Common myeloid progenitor, CD34-positive (primary cell): ENCODE measurements at regions not wholly inside any gene's neighbourhood (a gene's known extent, or its start where the extent isn't known, plus 50 kb on each side); places are given as distances from the start of the nearest gene placed in this dataset.

ENCODE experiments used
- CTCF ChIA-PET: fragments of 350-600 bp; sonication (Branson Sonifier 250); formaldehyde crosslinking; loops from one replicate; lab custom pipeline; 2021; ENCODE audit warnings: antibody characterized with exemption; lab: Charles Lee
- POLR2A ChIA-PET: fragments of 350-600 bp; sonication (Branson Sonifier 250); formaldehyde crosslinking; loops from one replicate; lab custom pipeline; 2021; ENCODE audit warnings: antibody characterized with exemption; lab: Charles Lee
- DNase-seq, 3 donors: peaks; one replicate each; pipeline versions ENCODE4 v3.0.0 to v3.0.0-alpha.2; 2013
- H3K27ac ChIP-seq, 2 experiments: 1 replicate in 1 of 2; 2 replicates in 1 of 2; pipeline ENCODE4 v1.7.0; 2013; ENCODE audit warnings: inconsistent platforms in 2 of 2, low read length in 2 of 2, mild to moderate bottlenecking in 2 of 2, low read depth in 1 of 2, moderate library complexity in 1 of 2; ENCODE audit not compliant: severe bottlenecking in 2 of 2, insufficient read depth in 1 of 2, poor library complexity in 1 of 2
- H3K27me3 ChIP-seq, 5 experiments: replicated peaks in 2 of 5; 1 replicate in 3 of 5; 2 replicates in 2 of 5; pipeline versions ENCODE4 v1.6.1 to v1.7.0; 2013; ENCODE audit warnings: low read length in 4 of 5, mild to moderate bottlenecking in 2 of 5, moderate library complexity in 2 of 5, inconsistent platforms in 1 of 5; ENCODE audit not compliant: insufficient read depth in 5 of 5, control insufficient read depth in 4 of 5
- H3K36me3 ChIP-seq, 4 experiments: 1 replicate in 2 of 4; 2 replicates in 2 of 4; pipeline versions ENCODE4 v1.6.1 to v1.7.0; 2013; ENCODE audit warnings: low read length in 3 of 4, control low read depth in 1 of 4, mild to moderate bottlenecking in 1 of 4; ENCODE audit not compliant: control insufficient read depth in 4 of 4, insufficient read depth in 4 of 4
- H3K4me1 ChIP-seq, 4 experiments: 1 replicate in 3 of 4; 2 replicates in 1 of 4; pipeline versions ENCODE4 v1.6.1 to v1.7.1; 2013; ENCODE audit warnings: low read length in 3 of 4, mild to moderate bottlenecking in 3 of 4, control low read depth in 1 of 4, inconsistent platforms in 1 of 4, moderate library complexity in 1 of 4; ENCODE audit not compliant: control insufficient read depth in 4 of 4, insufficient read depth in 4 of 4; ENCODE audit errors: control extremely low read depth in 1 of 4
- H3K4me3 ChIP-seq, 7 experiments: 1 replicate in 4 of 7; 2 replicates in 3 of 7; pipeline versions ENCODE4 v1.5.1 to v1.7.0; 2013; ENCODE audit warnings: mild to moderate bottlenecking in 7 of 7, low read length in 6 of 7, moderate library complexity in 6 of 7, inconsistent platforms in 2 of 7, low read depth in 2 of 7, control low read depth in 1 of 7; ENCODE audit not compliant: insufficient read depth in 4 of 7, control insufficient read depth in 1 of 7; ENCODE audit errors: extremely low read depth in 1 of 7
- H3K9me3 ChIP-seq, 5 experiments: 1 replicate in 4 of 5; 2 replicates in 1 of 5; pipeline versions ENCODE4 v1.6.1 to v1.7.1; 2013; ENCODE audit warnings: low read length in 4 of 5, mild to moderate bottlenecking in 2 of 5, inconsistent platforms in 1 of 5, low read depth in 1 of 5, moderate library complexity in 1 of 5; ENCODE audit not compliant: control insufficient read depth in 4 of 5, insufficient read depth in 2 of 5; ENCODE audit errors: control extremely low read depth in 1 of 5
- WGBS: methylation state at CpG from one replicate; pipeline ENCODE4 v1.1.5; 2013; ENCODE audit not compliant: insufficient coverage; 5-methylcytosine and 5-hydroxymethylcytosine counted together

- POLR2A ChIA-PET = no interaction called here
- peak overlapping the region; percentile 31 to 72 (median 42) for H3K4me3 ChIP-seq
Measured at GRCh38 chr2:199659207-199659606, 191.8 kb downstream of the FTCDNL1 start.

GRCh38 chr2:199646439-199646838 is 188.7 kb upstream of the SATB2 start:
- ChIA-PET CTCF (no interaction called here), POLR2A (no interaction called here)
- no peak for DNase-seq
- Histone ChIP-seq H3K36me3 (no peaks in the 10 kb centered on the region), H3K27ac (no peak overlapping the region), H3K4me1 (no peaks in the 10 kb centered on the region), H3K4me3 (no peak overlapping the region), H3K9me3 (no peaks in the 10 kb centered on the region), H3K27me3 (no peaks in the 10 kb centered on the region)
- no CpG with 5 or more reads among the region's 2 CpGs for WGBS

More at GRCh38 chr2:199659207-199659606, 191.8 kb downstream of the FTCDNL1 start:
- Histone ChIP-seq H3K4me1 (peaks cover 0 to 9% (median 3%) of the 10 kb centered on the region in 4 experiments), H3K27me3 (no peaks in the 10 kb centered on the region), H3K9me3 (peaks cover 0 to 6% (median 3%) of the 10 kb centered on the region in 5 experiments), H3K27ac (no peak overlapping the region), H3K36me3 (no peaks in the 10 kb centered on the region)
- under 1% methylated on average over 38 of the region's 39 CpGs for WGBS
- peak; percentile 65 to 80 (median 75) for DNase-seq
- CTCF ChIA-PET = no interaction called here

DNA sequence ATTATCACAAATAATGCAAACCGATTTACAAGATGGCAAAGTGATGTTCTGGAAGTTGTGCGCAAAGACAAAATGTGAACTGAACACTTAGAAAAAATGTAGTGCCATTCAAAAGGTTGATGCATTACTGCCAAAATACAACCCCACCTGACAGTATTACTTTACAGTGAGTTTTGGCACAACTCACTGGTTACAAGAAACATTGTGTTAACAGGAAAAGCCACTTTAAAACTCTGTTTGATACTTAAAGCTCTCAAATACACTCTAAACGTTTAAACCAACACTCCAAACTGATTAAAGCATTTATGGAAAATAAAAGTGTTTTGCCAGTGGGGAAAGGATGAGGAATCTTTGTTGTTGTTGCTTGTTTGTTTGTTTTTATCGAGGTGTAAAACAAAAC is 173.4 kb upstream of the SATB2 start:
- no peak for DNase-seq
- Histone ChIP-seq H3K27ac (no peak overlapping the region), H3K4me1 (no peaks in the 10 kb centered on the region), H3K27me3 (no peaks in the 10 kb centered on the region), H3K36me3 (no peaks in the 10 kb centered on the region), H3K9me3 (no peaks in the 10 kb centered on the region), H3K4me3 (no peak overlapping the region)
- POLR2A ChIA-PET = interaction anchor here (0.6 kb wide), 1 partner anchor 535 kb away, joined by 3 read pairs; no protein-coding TSS in a partner anchor
- WGBS = no CpG with 5 or more reads among the region's 4 CpGs
- CTCF ChIA-PET = no interaction called here

DNA sequence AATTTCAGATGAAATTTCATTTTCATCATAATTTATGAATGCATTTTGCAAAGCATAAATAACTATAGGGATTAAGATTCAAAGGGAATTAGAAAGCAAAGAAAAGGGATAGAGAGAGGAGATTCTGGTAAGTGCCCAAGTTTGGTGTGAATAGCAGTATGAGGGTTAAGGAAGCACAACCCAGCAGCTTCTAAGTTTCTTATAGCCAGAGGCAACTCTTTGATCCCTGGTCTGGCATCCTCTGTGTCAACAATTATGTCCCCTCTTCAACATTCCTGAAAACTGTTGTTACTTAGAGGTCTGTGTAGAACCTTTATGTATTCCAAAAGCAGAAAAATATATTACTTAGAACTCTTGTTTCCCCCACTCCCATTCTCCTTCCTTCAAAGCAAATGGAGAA is 171.6 kb upstream of the SATB2 start:
- H3K36me3 ChIP-seq = no peaks in the 10 kb centered on the region
- H3K27ac ChIP-seq = no peak overlapping the region
- no peaks in the 10 kb centered on the region for H3K4me1 ChIP-seq
- CTCF ChIA-PET = no interaction called here
- POLR2A ChIA-PET = no interaction called here
- H3K27me3 ChIP-seq = no peaks in the 10 kb centered on the region
- H3K9me3 ChIP-seq = no peaks in the 10 kb centered on the region
- H3K4me3 ChIP-seq = no peak overlapping the region
- no peak for DNase-seq

DNA sequence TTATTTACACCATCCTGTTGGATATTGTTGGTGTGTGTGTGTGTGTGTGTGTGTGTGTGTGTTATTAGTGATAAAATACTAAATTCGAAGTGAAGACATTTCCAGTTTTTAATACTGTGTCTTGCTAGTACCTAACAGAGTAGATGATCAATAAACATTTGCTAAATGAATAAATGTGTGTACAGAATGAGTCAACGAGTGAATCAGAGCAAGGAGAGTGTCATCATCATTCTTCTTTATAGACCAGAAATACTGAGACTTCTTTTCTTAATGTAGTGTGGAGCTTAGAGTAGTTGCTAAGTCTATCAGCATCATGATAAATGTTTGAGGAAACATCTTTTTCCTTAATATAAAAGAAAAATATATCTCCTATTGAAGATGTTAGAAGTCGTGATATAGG is 169.7 kb upstream of the SATB2 start:
- H3K4me3 ChIP-seq = no peak overlapping the region
- no peak overlapping the region for H3K27ac ChIP-seq
- H3K27me3 ChIP-seq = no peaks in the 10 kb centered on the region
- ChIA-PET CTCF (no interaction called here), POLR2A (no interaction called here)
- no CpG with 5 or more reads among the region's 3 CpGs for WGBS
- no peak for DNase-seq
- H3K9me3 ChIP-seq = no peaks in the 10 kb centered on the region
- H3K4me1 ChIP-seq = no peaks in the 10 kb centered on the region
- H3K36me3 ChIP-seq = no peaks in the 10 kb centered on the region

DNA sequence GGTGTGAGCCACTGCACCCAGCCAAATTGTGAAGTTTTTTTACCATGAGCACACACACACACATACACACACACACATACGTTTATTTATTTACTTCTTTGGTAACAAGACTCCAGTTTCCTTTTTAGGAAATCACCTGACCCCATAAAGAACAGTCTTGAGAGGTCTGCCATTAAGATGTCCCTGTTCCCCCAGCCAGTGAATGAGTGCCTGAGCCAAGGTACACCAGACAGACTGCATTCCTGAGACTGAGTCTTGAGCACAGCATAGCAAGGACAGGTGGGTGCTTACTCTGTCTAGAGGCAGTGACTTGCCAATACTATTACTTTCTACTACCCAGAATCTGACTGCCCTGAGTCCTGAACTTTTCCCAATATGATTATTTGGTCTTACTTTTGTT is 167.2 kb upstream of the SATB2 start:
- Histone ChIP-seq H3K4me3 (no peak overlapping the region), H3K27me3 (no peaks in the 10 kb centered on the region), H3K4me1 (no peaks in the 10 kb centered on the region), H3K9me3 (no peaks in the 10 kb centered on the region), H3K27ac (no peak overlapping the region), H3K36me3 (no peaks in the 10 kb centered on the region)
- POLR2A ChIA-PET = no interaction called here
- DNase-seq = no peak
- CTCF ChIA-PET = no interaction called here
- no CpG with 5 or more reads among the region's 1 CpG for WGBS

DNA sequence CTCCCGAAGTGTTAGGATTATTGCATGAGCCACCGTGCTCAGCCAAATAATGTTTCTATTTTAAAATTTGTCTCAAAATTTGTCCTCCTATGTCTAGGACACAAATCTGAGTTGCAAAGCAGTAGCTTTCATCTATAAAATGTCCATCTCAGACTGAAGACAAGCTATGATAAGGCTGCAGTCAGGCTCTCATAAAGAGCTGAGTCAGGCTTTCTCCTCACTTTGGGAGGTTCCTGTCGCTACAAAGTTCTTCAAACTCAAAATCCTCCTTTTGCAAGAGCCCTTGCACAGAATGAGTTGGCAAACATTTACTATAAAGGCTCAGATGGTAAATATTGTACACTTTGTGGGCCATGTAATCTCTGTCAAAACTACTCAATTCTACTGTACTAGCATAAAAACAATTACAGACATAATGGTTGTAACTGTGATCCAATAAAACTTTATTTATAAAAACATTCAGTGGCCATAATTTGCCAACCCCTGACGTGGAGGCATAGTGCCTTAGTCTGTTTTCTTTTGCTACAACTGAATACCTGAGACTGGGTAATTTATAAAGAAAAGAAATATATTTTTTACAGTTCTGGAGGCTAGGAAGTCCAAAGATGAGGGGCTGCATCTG is 154.9 kb upstream of the SATB2 start:
- Histone ChIP-seq H3K27ac (no peak overlapping the region), H3K9me3 (no peaks in the 10 kb centered on the region), H3K27me3 (no peaks in the 10 kb centered on the region), H3K36me3 (no peaks in the 10 kb centered on the region), H3K4me1 (no peaks in the 10 kb centered on the region), H3K4me3 (no peak overlapping the region)
- WGBS = 100% methylated on average over 2 of the region's 4 CpGs
- no peak for DNase-seq
- POLR2A ChIA-PET = no interaction called here
- CTCF ChIA-PET = interaction anchor here (0.6 kb wide), 1 partner anchor 72 kb away, joined by 3 read pairs; no protein-coding TSS in a partner anchor
